ENCODE measurements at regions not wholly inside any gene's neighbourhood (a gene's known extent, or its start where the extent isn't known, plus 50 kb on each side); places are given as distances from the start of the nearest gene placed in this dataset.
"Not testable (repeated sequence)": the region's sequence is repeated elsewhere in the genome, so short reads cannot be mapped to it uniquely, and the experiment has no call there.

- DNase-seq, result not testable (repeated sequence)
These were observed 78.3 kb upstream of the EED start for GRCh38 chr11:86166287-86166686.

- no peak for DNase-seq
These were observed 80.4 kb upstream of the EED start for GRCh38 chr11:86164106-86164505.

- DNase-seq, result not testable (repeated sequence)
These were observed 81.2 kb upstream of the EED start for GRCh38 chr11:86163221-86163876.

- DNase-seq, result no peak
These were observed 82.3 kb upstream of the EED start for GRCh38 chr11:86162239-86162638.

GRCh38 chr11:86161837-86162236 is 82.7 kb upstream of the EED start:
- no peak for DNase-seq

GRCh38 chr11:86161336-86161735 is 83.2 kb upstream of the EED start:
- DNase-seq, result no peak

GRCh38 chr11:86160541-86161149 is 83.9 kb upstream of the EED start:
- no peak for DNase-seq

- DNase-seq, result no peak
These were observed 85.0 kb upstream of the EED start for GRCh38 chr11:86159581-86159891.

- DNase-seq, result no peak
These were observed 85.6 kb upstream of the EED start for GRCh38 chr11:86158704-86159580.

- no peak for DNase-seq
These were observed 86.7 kb upstream of the EED start for GRCh38 chr11:86157797-86158378.

GRCh38 chr11:86156397-86156955 is 87.6 kb upstream of the PICALM start:
- no peak for DNase-seq

GRCh38 chr11:86155200-86155844 is 86.4 kb upstream of the PICALM start:
- no peak for DNase-seq

- DNase-seq, result no peak
These were observed 84.6 kb upstream of the PICALM start for GRCh38 chr11:86153439-86153838.

GRCh38 chr11:86152901-86153300 is 84.0 kb upstream of the PICALM start:
- no peak for DNase-seq

- peak; percentile 70 for DNase-seq
These were observed 83.3 kb upstream of the PICALM start for GRCh38 chr11:86152006-86152862.

GRCh38 chr11:86151174-86152005 is 82.5 kb upstream of the PICALM start:
- DNase-seq, result peak; percentile 70

GRCh38 chr11:86150847-86151173 is 81.9 kb upstream of the PICALM start:
- no peak for DNase-seq

GRCh38 chr11:86149792-86150191 is 80.9 kb upstream of the PICALM start:
- DNase-seq, result no peak

GRCh38 chr11:86148345-86148747 is 79.5 kb upstream of the PICALM start:
- no peak for DNase-seq

GRCh38 chr11:86147004-86147403 is 78.1 kb upstream of the PICALM start:
- no peak for DNase-seq
